SH-SY5Y (cell line): ENCODE measurements at regions not wholly inside any gene's neighbourhood (a gene's known extent, or its start where the extent isn't known, plus 50 kb on each side); places are given as distances from the start of the nearest gene placed in this dataset.

Source experiments
- GATA2 ChIP-seq: IDR thresholded peaks from 2 replicates; pipeline ENCODE4 v1.6.1; 2011; ENCODE audit warnings: mild to moderate bottlenecking, low read depth, low read length
- GATA3 ChIP-seq: IDR thresholded peaks from 2 replicates; pipeline ENCODE4 v1.6.1; 2011; ENCODE audit warnings: low read depth, mild to moderate bottlenecking, low read length, moderate library complexity

GRCh38 chr12:113751513-113751912 is 214.6 kb downstream of the RBM19 start:
- TF ChIP-seq GATA2 (no peak), GATA3 (no peak)
